ENCODE measurements at regions not wholly inside any gene's neighbourhood (a gene's known extent, or its start where the extent isn't known, plus 50 kb on each side); places are given as distances from the start of the nearest gene placed in this dataset.
"Not testable (repeated sequence)": the region's sequence is repeated elsewhere in the genome, so short reads cannot be mapped to it uniquely, and the experiment has no call there.

DNA sequence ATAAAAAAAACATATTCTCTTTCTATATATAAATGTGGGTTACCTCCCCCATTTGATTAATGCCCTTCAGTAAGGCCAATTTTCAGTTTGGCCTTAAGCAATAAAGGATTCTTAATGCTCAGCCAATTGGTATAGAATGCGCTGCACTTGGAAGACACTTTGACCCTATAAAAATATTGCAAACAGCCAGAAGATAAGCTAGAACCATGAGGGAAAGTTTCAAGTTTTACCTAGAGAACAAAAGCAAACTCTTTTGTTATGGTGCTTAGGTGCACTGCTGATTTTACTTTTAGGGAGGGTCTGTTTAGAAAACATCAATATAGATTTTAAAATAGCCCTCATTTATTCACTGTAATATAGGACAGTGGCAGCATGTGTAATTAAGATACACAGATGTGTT is 251.6 kb upstream of the SLC16A7 start:
- no peak for FAIRE-seq

DNA sequence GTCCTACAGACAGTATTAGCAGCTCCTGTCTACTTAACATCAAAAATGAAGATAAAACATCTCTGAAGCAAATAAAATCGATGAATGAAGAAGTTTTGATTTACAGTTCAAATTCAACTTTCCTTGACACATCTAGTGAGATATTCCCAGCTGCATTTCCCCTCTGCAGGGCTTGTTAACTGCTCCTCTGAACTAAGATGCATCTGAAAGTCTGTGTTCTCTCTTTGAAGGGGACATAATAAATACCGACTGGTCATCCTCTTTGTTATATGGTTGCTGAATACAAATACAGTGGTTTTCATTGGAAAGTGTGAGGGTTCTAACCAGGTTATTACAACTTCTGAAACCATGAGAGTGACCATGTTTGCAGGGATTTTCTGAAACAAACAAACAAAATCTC is 266.4 kb upstream of the SLC16A7 start:
- FAIRE-seq, result no peak

DNA sequence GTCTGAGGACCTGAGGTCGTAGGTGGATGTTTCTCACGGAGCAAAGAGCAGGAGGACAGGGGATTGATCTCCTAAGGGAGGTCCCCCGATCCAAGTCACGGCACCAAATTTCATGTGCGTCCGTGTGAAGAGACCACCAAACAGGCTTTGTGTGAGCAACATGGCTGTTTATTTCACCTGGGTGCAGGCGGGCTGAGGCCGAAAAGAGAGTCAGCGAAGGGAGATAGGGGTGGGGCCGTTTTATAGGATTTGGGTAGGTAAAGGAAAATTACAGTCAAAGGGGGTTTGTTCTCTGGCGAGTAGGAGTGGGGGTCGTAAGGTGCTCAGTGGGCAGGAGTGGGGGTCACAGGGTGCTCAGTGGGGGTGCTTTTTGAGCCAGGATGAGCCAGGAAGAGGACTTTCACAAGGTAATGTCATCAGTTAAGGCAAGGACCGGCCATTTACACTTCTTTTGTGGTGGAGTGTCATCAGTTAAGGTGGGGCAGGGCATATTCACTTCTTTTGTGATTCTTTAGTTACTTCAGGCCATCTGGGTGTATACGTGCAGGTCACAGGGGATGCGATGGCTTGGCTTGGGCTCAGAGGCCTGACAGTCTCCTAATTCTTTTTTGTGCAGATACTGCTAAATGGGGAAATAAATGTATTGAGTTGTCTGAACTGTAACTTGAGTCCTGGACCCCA is 267.3 kb upstream of the SLC16A7 start:
- not testable (repeated sequence) for FAIRE-seq

DNA sequence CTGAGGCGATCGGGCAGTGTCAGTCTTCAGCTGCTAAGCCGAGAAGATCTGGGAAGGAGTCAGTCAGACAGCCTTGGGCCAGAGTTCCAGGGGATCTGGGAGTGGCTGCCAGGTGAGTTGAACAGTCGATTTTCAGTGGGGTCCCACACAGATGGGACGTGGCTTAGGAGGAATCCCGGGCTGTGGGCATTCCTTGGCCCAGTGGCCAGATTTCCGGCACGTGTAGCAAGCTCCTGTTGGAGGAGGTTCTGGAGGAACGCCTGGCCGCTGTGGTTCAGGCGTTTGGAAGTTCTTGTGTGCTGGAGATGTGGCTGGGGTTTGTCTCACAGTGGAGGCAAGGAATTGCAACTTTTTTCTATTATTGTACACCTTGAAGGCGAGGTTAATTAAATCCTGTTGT is 269.4 kb upstream of the SLC16A7 start:
- FAIRE-seq, result not testable (repeated sequence)

DNA sequence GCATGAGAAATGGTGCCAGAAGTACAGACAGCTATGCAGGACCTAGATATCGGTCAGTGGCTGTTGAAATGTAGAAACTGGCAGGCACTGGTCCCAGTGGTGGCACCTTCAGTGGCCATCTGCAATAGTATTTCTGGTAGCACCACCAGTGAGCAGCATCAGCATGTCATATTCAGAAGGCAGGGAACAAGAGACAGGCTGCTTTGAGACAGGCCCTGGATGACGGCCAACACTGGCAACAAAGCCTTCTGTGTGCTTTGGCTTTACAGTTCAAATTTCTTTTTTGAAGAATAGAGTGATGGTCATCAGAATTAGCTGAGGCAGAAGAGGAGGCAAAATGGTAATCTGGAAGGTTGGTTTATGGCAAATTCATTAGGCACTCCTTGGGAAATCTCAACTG is 273.4 kb upstream of the SLC16A7 start:
- FAIRE-seq, result no peak

DNA sequence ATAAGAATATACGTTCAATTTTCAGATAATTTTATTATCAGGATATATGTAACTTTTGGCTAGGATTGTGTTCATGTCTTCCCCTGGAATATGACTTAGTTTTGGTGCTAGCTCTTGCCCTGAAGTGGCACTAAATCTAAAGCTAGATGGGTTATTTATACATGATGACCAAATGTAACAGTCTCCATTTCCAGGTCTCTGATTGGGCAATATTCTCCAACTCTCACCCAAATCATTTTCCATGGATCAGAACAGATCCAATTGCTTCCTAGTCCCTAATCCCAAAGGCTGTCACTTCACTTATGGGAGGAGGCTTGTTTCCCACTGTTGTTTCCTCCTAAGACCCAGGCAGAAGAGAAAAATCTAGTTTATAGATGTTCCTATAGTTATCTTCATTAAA is 274.6 kb upstream of the SLC16A7 start:
- FAIRE-seq, result no peak

DNA sequence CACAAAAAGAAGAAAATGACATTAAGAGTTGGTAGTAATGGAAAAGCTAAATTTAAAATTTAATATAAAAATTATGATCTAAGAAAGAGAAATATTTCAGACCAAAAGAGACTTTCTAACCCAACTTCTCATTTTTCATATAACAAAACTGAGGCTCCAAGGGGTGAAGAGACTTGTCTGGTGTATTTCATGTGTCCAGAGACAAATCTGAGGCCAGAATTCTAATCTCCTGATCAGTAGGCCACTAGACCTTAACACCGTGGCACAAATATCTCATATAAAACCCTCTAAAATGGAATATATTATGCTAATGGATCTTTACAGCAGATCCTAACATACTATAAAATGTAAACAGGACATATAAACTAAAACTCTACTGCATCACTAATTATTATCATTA is 275.7 kb upstream of the SLC16A7 start:
- no peak for FAIRE-seq

DNA sequence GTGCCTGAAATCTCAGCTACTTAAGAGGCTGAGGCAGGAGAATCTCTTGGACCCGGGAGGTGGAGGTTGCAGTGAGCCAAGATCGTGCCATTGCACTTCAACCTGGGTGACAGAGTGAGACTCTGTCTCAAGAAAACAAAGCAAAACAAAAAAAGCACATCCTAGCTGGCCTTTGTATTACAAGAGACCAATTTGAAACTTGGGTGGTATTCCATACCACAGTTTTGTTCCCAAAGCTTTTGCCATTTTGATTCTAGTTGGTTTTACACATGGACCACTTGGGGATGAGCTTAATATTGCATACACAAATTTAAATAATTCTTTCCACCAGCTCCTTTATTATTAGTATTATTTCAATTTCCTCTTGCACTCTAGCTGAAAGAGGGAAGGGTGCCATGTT is 276.9 kb upstream of the SLC16A7 start:
- FAIRE-seq, result no peak

DNA sequence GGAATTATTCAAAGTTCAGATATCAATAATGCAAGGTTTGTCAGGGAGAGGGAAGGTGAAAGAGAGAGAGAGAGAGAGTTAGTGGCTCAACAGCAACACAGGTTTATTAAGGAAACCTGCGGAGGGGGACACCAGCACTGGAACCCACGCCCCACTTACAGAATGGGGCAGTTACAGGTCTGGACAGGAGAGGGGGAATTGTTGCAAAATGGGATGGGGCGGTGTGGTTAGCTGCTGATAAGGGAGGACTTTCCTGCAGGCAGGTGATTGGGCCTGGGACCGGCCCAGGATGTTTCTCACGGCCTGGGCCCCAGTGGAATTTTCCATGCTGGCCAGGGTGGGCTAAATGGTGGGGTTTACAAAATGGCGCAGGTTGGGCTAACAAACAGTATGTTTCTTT is 278.2 kb upstream of the SLC16A7 start:
- FAIRE-seq, result no peak

DNA sequence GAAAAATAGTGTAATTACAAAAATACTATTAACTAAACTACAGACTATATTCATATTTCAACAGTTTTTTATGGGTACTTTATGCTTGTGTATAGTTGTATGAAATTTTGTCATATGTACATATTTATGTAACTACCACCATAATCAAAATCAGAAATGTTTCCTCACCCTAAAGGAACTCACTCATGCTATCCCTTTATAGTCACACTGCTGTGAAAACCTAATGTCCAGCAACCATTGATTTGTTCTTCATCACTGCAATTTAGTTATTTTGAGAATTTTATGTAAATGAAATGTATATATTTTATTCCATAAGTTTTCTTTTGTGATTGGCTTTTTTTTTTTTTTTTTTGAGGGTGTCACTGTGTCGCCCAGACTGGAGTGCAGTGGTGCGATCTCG is 278.9 kb upstream of the SLC16A7 start:
- no peak for FAIRE-seq

DNA sequence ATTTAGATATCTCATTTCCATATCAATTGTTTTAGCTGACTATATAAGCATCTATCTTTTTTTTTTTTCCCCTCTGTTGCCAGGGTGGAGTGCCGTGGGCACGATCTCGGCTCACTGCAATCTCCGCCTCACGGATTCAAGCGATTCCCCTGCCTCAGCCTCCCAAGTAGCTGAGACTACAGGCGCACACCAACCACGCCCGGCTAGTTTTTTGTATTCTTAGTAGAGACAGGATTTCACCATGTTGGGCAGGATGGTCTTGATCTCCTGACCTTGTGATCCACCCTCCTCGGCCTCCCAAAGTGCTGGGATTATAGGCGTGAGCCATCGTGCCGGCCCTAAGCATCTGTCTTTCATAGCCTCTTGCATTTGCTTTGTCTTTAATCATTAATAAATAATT is 279.5 kb upstream of the SLC16A7 start:
- not testable (repeated sequence) for FAIRE-seq

DNA sequence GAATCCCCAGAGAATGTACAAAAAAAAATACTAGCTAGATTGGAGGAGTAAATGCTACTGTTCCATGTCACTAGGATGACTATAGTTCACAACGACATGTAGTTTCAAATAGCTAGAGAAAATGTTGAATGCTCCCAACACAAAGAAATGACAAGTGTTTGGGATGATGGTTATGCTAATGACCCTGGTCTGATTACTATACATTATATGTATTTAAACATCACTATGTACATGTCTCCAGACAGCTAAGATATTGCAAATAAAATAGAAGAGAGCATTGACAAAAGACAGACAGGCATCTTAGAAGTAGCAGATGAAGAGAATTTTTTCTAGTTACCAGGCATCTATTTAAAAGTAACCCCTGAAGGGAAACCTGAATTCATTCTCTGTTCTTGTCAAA is 281.6 kb upstream of the SLC16A7 start:
- FAIRE-seq, result no peak

DNA sequence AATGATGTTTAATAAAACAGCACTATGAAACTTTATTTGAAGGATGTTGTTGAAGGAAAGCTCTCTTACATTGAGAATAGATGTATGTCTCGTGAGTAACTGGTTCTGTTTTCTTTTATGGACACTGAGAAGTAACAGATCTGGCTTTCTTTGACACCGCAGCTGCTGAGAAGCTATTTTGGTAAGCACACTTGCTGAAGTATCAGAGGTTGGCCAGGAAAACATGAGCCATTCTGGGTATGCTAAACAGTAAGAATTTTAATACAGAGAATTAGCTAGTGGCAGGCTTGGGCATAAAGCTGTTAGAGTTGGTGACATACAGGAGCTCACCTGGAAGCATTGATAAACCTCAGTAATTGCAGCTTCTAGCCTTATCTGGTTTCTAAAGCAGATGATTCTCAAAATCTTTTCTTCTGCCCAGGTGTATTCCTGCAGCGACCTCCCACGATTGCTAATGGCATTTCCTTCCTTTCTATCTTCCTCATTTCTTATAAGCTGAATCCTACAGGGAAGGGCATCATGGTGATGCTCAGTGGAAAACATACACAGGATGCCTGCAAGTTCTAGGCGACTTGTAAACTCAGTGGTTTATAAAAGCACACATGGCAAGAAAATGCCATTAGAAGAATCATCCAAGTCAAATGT is 291.6 kb upstream of the SLC16A7 start:
- no peak for FAIRE-seq

DNA sequence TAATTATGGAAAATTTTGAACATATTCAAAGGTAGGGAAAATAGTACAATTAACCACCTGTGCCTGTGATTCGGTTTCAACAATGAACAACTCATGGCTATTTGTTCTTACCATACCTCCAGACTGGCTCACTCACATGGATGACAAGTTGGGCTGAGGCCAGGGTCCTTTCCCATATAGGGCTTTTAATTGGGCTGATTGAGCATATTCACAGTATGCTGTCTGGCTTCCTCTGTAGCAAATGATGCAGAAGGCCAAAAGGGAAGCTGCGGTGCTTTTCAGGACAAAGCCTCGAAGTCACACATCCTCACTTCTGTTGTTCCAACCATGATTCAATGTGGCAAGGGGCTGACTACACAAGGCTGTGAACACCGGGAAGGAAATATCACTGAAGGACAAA is 297.5 kb upstream of the SLC16A7 start:
- no peak for FAIRE-seq

DNA sequence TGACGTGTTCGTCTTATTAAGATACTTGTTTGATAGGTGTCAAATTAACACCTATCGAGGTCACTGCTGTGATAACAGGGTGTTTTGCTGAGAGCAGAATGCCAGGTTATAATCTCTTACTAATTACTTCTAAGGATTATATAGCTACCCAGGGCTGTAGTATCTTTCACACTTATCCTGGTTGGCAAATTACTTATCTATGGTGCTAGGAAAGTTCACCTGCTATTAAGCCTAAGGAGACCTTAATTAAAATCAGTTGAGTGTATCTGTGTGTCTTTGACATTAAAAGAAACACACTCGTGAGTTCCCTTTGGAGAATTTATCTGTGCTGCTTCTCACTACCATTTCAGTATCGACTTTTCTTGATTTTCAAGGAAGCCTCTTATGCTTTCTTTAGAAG is 301.6 kb upstream of the SLC16A7 start:
- FAIRE-seq, result no peak

DNA sequence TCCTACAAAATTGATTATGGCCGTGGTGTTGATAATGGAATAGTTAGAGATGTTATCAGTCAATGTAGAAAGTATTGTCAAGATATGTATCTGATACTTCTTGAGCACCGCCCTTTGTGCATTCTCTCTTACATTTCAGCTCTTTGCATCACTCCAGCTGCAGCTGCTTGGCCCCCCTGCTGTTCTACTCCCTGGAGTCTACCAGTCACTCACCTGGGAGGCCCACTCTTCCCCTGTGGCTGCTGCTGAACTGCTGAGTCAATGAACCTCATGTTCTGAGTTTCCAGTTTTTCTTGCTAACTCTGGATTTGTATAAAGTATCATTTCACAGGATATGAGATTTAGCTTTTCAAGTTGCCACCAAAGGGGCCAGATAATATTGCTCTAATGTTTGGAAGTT is 312.8 kb upstream of the SLC16A7 start:
- no peak for FAIRE-seq

DNA sequence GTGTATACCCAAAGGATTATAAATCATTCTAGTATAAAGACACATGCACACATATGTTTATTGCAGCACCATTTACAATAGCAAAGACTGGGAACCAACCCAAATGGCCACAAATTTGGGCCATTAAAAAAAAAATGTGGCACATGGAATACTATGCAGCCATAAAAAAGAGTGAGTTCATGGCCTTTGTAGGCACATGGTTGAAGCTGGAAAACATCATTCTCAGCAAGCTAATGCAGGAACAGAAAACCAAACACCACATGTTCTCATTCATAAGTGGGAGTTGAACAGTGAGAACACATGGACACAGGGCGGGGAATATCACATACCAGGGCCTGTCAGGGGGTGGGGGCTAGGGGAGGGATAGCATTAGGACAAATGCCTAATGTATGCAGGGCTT is 322.3 kb upstream of the SLC16A7 start:
- FAIRE-seq, result not testable (repeated sequence)

DNA sequence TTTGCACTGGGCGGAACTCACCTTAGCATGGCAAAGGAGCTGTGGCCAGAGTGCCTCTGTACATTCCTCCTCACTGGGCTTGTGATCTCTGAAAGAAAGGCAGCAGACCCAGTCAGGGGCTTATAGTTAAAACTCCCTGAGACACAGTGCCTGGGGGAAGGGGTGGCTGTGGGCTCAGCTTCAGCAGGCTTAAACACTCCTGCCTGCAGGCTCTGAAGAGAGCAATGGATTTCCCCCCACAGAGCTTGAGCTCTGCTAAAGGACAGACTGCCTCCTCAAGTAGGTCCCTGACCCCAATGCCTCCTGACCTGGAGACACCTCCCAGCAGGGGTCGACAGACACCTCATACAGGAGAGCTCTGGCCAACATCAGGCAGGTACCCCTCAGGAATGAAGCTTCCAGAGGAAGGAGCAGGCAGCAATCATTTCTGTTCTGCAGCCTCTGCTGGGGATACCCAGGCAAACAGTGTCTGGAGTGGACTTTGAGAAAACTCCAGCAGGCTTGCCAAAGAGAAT is 327.5 kb upstream of the SLC16A7 start:
- FAIRE-seq, result no peak

DNA sequence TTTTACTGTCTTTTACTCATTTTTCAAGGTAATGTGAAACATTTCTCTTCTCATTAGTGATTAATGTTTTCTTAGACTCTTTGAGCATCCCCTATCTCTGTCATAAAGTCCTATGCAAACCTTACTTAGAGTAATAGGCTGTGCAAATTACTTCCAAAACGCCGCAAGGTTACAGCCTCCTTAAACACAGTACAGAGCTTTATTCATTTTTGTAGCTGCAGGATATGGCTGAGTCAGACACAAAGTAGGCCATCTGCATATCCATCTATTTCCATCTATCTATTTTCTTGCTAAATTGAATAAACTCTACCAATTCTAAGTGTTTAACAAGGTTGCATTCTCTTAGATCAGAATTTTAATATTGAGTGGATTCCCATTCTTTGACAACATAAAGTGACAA is 335.6 kb upstream of the SLC16A7 start:
- FAIRE-seq, result no peak

DNA sequence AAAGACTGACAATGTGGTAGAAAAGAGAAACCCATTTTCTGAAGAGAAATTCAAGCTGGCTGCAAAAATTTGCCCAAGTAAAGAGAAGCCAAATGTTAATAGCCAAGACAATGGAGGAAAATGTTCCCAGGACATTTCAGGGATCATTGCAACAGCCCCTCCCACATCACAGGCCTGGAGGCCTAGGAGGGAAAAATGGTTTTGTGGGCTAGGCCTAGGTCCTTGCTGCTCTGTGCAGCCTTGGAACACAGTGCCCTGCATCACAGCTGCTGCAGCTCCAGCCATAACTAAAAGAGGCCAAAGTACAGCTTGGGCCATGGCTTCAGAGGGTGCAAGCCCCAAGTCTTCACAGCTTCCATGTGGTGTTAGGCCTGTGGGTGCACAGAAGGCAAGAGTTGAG is 332.4 kb upstream of the LRIG3 start:
- no peak for FAIRE-seq

DNA sequence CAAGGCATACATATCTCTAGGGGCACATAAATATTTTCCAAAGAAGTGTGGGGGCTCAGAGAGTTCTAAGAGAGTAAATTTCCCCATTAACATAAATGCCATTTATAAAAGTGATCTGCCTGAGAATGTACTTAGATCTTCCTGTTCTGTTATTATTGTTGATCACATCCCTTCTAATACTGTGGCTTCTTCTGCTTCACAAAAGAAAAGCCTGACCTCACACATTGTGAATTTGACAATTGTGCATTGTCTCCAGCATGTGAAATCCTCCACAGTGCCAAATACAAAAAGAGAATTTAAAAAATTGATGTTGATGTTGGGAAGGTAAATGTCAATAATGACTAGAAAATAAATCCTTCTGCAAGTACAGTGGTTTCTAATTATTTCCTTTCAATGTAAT is 330.5 kb upstream of the LRIG3 start:
- FAIRE-seq, result no peak

DNA sequence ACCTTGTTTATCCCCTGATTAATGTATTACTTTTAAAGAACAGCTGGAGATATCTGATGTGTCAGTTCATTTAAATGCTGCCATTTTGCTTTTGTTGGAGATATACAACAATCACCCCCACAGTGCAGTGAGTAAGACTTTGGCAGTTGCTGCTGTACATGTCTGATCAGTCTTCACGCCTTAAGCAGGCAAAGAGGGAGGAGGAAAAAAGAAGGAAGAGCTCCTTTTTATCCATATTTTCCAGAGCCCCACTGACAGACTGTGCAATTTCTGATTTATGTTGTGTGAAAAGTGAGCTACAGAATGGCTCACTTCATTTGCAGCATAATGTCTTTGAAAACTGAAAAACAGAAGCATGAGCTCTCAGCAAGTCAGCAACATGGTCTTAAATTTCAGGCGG is 319.7 kb upstream of the LRIG3 start:
- no peak for FAIRE-seq

DNA sequence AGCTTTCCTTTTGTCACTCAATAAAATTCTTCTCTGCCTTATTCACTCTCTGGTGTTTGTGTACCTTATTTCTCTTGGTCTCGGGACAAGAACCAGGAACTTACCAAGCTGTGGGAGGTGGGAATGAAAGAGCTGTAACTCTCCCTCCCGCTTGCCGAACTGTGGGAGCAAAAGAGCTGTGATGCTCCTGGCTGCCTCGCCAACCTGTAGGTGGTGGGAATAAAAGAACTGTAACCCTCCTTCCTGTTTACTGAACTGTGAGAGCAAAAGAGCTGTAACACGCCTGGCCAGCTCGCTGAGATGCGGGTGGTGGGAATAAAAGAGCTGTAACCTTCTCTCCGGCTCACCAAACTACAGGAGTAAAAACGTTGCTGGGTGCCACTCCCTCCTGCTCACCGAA is 314.1 kb upstream of the LRIG3 start:
- FAIRE-seq, result no peak

DNA sequence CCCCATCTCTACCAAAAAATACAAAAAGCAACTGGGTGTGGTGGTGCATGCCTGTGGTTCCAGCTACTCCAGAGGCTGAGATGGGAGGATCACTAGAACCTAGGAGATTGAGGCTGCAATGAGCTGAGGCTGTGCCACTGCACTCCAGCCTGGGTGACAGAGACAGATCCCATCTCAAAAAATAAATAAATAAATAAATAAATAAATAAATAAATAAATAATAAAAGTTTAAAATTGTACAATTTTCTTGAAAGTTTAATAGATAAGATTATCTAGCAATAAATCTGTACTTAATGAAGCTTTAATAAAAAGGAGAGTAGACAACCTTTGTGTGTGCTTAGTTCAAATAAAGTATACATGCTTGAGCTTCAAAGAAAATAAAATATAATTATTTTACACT is 310.0 kb upstream of the LRIG3 start:
- FAIRE-seq, result no peak

DNA sequence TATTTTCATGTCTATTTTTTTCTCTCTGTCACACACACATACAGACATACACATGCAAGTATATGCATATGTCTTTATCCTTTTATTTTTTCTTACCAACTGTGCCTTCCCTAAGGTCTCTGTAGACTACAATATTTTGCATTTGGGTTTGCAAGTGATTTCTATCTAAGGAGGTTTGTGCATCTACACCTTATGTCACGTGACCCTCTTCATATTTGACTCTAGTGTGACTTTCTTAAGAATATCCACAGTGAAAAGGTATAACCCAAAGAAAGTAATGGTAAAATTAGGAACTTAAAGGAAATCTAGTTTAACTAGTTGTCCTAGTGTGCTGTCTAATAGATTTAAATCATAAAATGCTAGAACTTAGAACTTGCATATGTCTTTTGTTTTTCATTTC is 298.8 kb upstream of the LRIG3 start:
- no peak for FAIRE-seq
